Parathyroid adenoma (tissue), 2 donors: ENCODE measurements at regions not wholly inside any gene's neighbourhood (a gene's known extent, or its start where the extent isn't known, plus 50 kb on each side); places are given as distances from the start of the nearest gene placed in this dataset.

Experiments
- H2AFZ ChIP-seq: fragments of 300-600 bp; sonication (generic); one replicate; pipeline ENCODE4 v1.7.0; 2017; ENCODE audit warnings: antibody characterized with exemption, mild to moderate bottlenecking
- H3K27ac ChIP-seq: fragments of 300-600 bp; sonication (generic); one replicate; pipeline ENCODE4 v1.7.0; 2017
- H3K27me3 ChIP-seq: fragments of 300-600 bp; sonication (generic); one replicate; pipeline ENCODE4 v1.7.0; 2017; ENCODE audit warnings: low read length; ENCODE audit not compliant: control insufficient read depth, insufficient read depth
- H3K36me3 ChIP-seq: fragments of 300-600 bp; sonication (generic); one replicate; pipeline ENCODE4 v1.7.0; 2017; ENCODE audit warnings: low read length; ENCODE audit not compliant: control insufficient read depth, insufficient read depth
- H3K4me1 ChIP-seq: fragments of 300-600 bp; sonication (generic); one replicate; pipeline ENCODE4 v1.7.0; 2017; ENCODE audit warnings: control low read depth
- H3K4me2 ChIP-seq: fragments of 300-600 bp; sonication (generic); one replicate; pipeline ENCODE4 v1.7.0; 2017; ENCODE audit warnings: low read length
- H3K4me3 ChIP-seq: fragments of 300-600 bp; sonication (generic); one replicate; pipeline ENCODE4 v1.7.0; 2017; ENCODE audit warnings: low read depth, low read length
- H3K79me2 ChIP-seq: fragments of 300-600 bp; sonication (generic); one replicate; pipeline ENCODE4 v1.7.0; 2017; ENCODE audit warnings: control low read depth
- H3K9ac ChIP-seq: fragments of 300-600 bp; sonication (generic); one replicate; pipeline ENCODE4 v1.7.0; 2017; ENCODE audit warnings: mild to moderate bottlenecking
- H3K9me3 ChIP-seq: fragments of 300-600 bp; sonication (generic); one replicate; pipeline ENCODE4 v1.7.0; 2017; ENCODE audit warnings: low read length; ENCODE audit not compliant: control insufficient read depth
- TF ChIP-seq, protein P1 (sequence below): fragments of 300-600 bp; sonication (generic); IDR thresholded peaks from one replicate; pipeline ENCODE4 v1.7.0; 2017; ENCODE audit warnings: antibody characterized with exemption, mild to moderate bottlenecking
- donor health status: primary hyperparathyroidism.

DNA sequence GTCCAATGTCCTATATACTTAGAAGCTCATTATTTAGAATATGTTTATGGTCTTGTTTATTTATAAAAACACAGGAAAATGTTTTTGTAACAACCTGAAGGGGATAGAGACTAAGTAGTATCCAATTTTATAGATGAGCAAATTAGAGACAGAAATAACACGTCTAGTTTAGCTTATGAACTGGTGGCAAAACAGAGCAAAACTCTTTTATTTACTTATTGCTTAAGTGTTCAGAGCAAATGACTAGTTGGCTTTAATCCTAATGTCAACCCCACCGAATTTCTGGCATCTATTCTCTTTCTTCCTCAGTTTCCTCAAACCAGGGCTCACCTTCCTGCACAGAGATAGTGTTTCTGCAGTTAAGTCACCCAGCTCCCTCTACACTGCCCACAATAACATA, 792.8 kb downstream of the REEP3 start:
- Histone ChIP-seq H3K4me3 (no peak overlapping the region), H3K4me1 (no peaks in the 10 kb centered on the region), H2AFZ (no peak overlapping the region), H3K9ac (no peak overlapping the region), H3K79me2 (no peaks in the 10 kb centered on the region), H3K27ac (no peak overlapping the region), H3K27me3 (no peaks in the 10 kb centered on the region), H3K36me3 (no peaks in the 10 kb centered on the region), H3K4me2 (no peak overlapping the region), H3K9me3 (no peaks in the 10 kb centered on the region)
- TF ChIP-seq, protein P1, sequence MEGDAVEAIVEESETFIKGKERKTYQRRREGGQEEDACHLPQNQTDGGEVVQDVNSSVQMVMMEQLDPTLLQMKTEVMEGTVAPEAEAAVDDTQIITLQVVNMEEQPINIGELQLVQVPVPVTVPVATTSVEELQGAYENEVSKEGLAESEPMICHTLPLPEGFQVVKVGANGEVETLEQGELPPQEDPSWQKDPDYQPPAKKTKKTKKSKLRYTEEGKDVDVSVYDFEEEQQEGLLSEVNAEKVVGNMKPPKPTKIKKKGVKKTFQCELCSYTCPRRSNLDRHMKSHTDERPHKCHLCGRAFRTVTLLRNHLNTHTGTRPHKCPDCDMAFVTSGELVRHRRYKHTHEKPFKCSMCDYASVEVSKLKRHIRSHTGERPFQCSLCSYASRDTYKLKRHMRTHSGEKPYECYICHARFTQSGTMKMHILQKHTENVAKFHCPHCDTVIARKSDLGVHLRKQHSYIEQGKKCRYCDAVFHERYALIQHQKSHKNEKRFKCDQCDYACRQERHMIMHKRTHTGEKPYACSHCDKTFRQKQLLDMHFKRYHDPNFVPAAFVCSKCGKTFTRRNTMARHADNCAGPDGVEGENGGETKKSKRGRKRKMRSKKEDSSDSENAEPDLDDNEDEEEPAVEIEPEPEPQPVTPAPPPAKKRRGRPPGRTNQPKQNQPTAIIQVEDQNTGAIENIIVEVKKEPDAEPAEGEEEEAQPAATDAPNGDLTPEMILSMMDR = no peak

DNA sequence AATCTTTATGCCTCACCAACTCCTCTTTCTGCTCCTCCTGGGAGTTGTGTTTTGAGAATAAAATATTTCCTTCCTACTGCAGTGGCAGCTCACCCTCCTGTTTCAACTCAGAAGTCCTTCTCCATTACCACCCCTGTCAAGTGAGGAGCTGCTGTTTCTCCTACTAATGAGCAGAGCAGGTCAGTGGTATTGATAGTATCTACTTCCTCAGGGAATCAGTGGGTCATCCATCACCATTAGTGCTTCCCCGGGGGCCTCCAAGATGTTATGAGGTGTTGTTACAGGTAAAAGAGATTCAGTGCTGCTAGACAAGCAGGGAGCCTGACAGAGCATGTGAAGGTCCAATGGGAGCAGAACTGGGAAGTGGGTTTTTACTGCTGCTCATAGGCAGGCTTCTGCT, 795.2 kb downstream of the REEP3 start:
- no peak overlapping the region for H3K4me3 ChIP-seq
- no peaks in the 10 kb centered on the region for H3K4me1 ChIP-seq
- no peaks in the 10 kb centered on the region for H3K9me3 ChIP-seq
- no peak overlapping the region for H3K9ac ChIP-seq
- no peaks in the 10 kb centered on the region for H3K36me3 ChIP-seq
- H3K79me2 ChIP-seq = no peaks in the 10 kb centered on the region
- no peaks in the 10 kb centered on the region for H3K27me3 ChIP-seq
- no peak overlapping the region for H3K4me2 ChIP-seq
- TF ChIP-seq, protein P1 = no peak
- no peak overlapping the region for H2AFZ ChIP-seq
- H3K27ac ChIP-seq = no peak overlapping the region

DNA sequence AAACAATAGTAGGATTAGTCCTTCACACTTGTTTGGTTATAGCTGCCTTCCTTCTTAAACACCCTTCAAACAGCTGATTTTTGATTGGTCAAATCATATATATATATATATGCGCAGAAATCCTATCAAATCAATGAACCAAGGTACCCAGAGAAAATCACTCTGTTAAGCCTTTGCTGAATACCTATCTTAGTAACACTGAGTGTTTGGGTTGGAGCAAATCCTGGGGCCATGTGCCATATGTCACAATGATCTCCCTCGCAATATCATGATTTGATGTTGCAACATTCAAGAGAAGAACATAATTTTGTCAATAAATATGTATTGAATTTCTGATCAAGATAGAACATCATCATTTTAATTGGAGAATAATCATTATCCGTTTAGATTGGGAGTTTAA, 795.6 kb downstream of the REEP3 start:
- Histone ChIP-seq H3K4me3 (no peak overlapping the region), H3K79me2 (no peaks in the 10 kb centered on the region), H2AFZ (no peak overlapping the region), H3K9ac (no peak overlapping the region), H3K4me1 (no peaks in the 10 kb centered on the region), H3K4me2 (no peak overlapping the region), H3K36me3 (no peaks in the 10 kb centered on the region), H3K27ac (no peak overlapping the region), H3K9me3 (no peaks in the 10 kb centered on the region), H3K27me3 (no peaks in the 10 kb centered on the region)
- TF ChIP-seq, protein P1 = no peak

DNA sequence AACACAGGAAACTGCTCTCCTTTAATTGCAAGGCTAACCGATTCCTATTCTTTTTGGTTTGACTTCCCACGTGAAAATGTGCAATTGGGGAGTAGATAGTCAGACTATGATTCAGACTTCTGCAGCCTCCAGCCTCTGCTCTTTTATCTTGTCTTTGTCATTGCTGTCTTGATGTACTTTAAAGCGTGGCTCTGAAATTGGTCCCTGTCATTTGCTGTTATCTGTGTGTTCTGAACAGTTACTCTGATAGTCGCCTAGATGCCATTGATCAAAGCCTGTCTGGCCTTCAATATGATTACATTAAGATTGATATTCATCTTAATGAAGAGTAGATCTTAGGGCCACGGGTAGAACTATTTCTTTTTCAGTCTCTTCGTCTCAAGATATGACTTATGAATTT, 799.2 kb downstream of the REEP3 start:
- TF ChIP-seq, protein P1 = no peak
- no peaks in the 10 kb centered on the region for H3K9me3 ChIP-seq

DNA sequence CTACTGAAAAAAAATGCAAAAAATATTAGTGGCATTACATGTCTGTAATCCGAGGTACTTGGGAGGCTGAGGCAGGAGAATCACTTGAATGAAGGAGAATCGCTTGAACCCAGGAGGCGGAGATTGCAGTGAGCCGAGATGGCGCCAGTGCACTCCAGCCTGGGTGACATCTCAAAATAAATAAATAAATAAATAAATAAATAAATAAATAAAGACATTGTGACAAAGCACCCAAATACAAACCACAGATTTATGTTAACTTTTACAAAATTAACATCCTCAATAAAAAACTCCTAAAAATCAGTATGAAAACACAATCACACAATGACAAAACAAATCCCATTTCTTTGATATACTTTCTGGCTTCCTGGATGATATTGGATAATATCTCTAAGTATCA, 808.3 kb downstream of the REEP3 start:
- no peaks in the 10 kb centered on the region for H3K9me3 ChIP-seq
- TF ChIP-seq, protein P1 = no peak
- H3K4me3 ChIP-seq = no peak overlapping the region
- H3K27ac ChIP-seq = no peak overlapping the region
- H2AFZ ChIP-seq = no peak overlapping the region
- H3K4me2 ChIP-seq = no peak overlapping the region
- H3K4me1 ChIP-seq = no peaks in the 10 kb centered on the region
- H3K9ac ChIP-seq = no peak overlapping the region
- H3K27me3 ChIP-seq = no peaks in the 10 kb centered on the region
- no peaks in the 10 kb centered on the region for H3K79me2 ChIP-seq
- no peaks in the 10 kb centered on the region for H3K36me3 ChIP-seq

More for the DNA sequence above, 799.2 kb downstream of the REEP3 start:
- Histone ChIP-seq H3K4me3 (no peak overlapping the region), H2AFZ (no peak overlapping the region), H3K27me3 (no peaks in the 10 kb centered on the region), H3K79me2 (no peaks in the 10 kb centered on the region), H3K4me1 (no peaks in the 10 kb centered on the region), H3K4me2 (no peak overlapping the region), H3K27ac (no peak overlapping the region), H3K36me3 (no peaks in the 10 kb centered on the region), H3K9ac (no peak overlapping the region)
